HCT116 (cell line): ENCODE measurements at regions not wholly inside any gene's neighbourhood (a gene's known extent, or its start where the extent isn't known, plus 50 kb on each side); places are given as distances from the start of the nearest gene placed in this dataset.

Source experiments
- ATAC-seq: fragments of 200-7000 bp; cut with Tn5 transposase; 2 replicates; pipeline ENCODE4 v1.9.1; 2020; ENCODE audit warnings: mild to moderate bottlenecking, moderate library complexity
- BruUV-seq: library from RNA; stranded (reverse); fragments of 400-500 nt; replicated peaks from 2 replicates; lab custom pipeline; 2021; lab: Mats Ljungman, UMichigan
- CTCF ChIA-PET: fragments of 300-600 bp; sonication (Branson Sonifier 250); formaldehyde crosslinking; loops from one replicate; lab custom pipeline; 2021; ENCODE audit warnings: antibody characterized with exemption; lab: Charles Lee
- POLR2A ChIA-PET: fragments of 300-600, 350-600 bp; sonication (Branson Sonifier 250); formaldehyde crosslinking; loops from one replicate; lab custom pipeline; 2021; ENCODE audit warnings: antibody characterized with exemption; lab: Charles Lee
- RAD21 ChIA-PET, 2 experiments: fragments of 300-600 bp; sonication (Branson Sonifier 250); formaldehyde crosslinking; loops; one replicate each; lab custom pipeline; 2023; ENCODE audit warnings: low total read pairs in 2 of 2; ENCODE audit not compliant: uncharacterized antibody in 2 of 2, unreplicated experiment in 2 of 2, low non-redundant PET in 1 of 2; lab: Charles Lee
- DNase-seq: peaks from one replicate; pipeline ENCODE4 v3.0.0-alpha.2; 2010; ENCODE audit warnings: low read depth, low spot score
- H2AFZ ChIP-seq: fragments of 200-600 bp; shearing (Covaris generic), sonication (generic); 2 replicates; pipeline ENCODE4 v1.6.1; 2017; ENCODE audit warnings: low read depth, mixed run types, mixed read lengths, antibody characterized with exemption, low read length; ENCODE audit not compliant: poor library complexity, severe bottlenecking
- H3K27ac ChIP-seq: 2 replicates; pipeline ENCODE4 v1.5.1; 2012; ENCODE audit warnings: low read depth, low read length
- H3K27me3 ChIP-seq: fragments of 200-600 bp; sonication (generic); 2 replicates; pipeline ENCODE4 v1.6.1; 2016; ENCODE audit warnings: mixed run types, low read length, mixed read lengths; ENCODE audit not compliant: insufficient read depth
- H3K36me3 ChIP-seq, 2 experiments: fragments of 200-500 bp in 1 of 2; fragments of 200-600 bp in 1 of 2; sonication (Bioruptor generic) in 1 of 2; sonication (generic) in 1 of 2; 2 replicates each; pipeline versions ENCODE4 v1.5.1 to v1.6.1; 2014 to 2016; ENCODE audit warnings: low read length in 2 of 2, inconsistent platforms in 1 of 2, mixed read lengths in 1 of 2, mixed run types in 1 of 2; ENCODE audit not compliant: insufficient read depth in 2 of 2, control insufficient read depth in 1 of 2
- H3K4me1 ChIP-seq, 2 experiments: fragments of 200-600 bp in 1 of 2; sonication (generic) in 1 of 2; 2 replicates each; pipeline versions ENCODE4 v1.5.1 to v1.6.1; 2012 to 2017; ENCODE audit warnings: low read length in 2 of 2, inconsistent platforms in 1 of 2, mild to moderate bottlenecking in 1 of 2, mixed read lengths in 1 of 2, mixed run types in 1 of 2, moderate library complexity in 1 of 2; ENCODE audit not compliant: insufficient read depth in 2 of 2, control insufficient read depth in 1 of 2
- H3K4me2 ChIP-seq: fragments of 200-600 bp; sonication (generic); 2 replicates; pipeline ENCODE4 v1.6.1; 2017; ENCODE audit warnings: mixed run types, low read length, mixed read lengths
- H3K4me3 ChIP-seq, 2 experiments: fragments of 200-600 bp in 1 of 2; sonication (generic) in 1 of 2; replicated peaks in 1 of 2; 2 replicates each; pipeline ENCODE4 v1.5.1; 2011 to 2016; ENCODE audit warnings: low read length in 2 of 2, control low read depth in 1 of 2, low read depth in 1 of 2, mild to moderate bottlenecking in 1 of 2, mixed read lengths in 1 of 2, mixed run types in 1 of 2
- H3K79me2 ChIP-seq: fragments of 200-600 bp; sonication (generic); 2 replicates; pipeline ENCODE4 v1.6.1; 2017; ENCODE audit warnings: mild to moderate bottlenecking, mixed run types, low read length, moderate library complexity, mixed read lengths; ENCODE audit not compliant: insufficient read depth
- H3K9ac ChIP-seq: fragments of 200-600 bp; sonication (generic); 2 replicates; pipeline ENCODE4 v1.6.1; 2016; ENCODE audit warnings: low read length, mixed read lengths
- H3K9me2 ChIP-seq: fragments of 200-600 bp; sonication (generic), shearing (Covaris generic); 2 replicates; pipeline ENCODE4 v1.6.1; 2017; ENCODE audit warnings: mixed run types, mild to moderate bottlenecking, moderate library complexity; ENCODE audit not compliant: insufficient read depth
- H3K9me3 ChIP-seq, 2 experiments: fragments of 200-500 bp in 1 of 2; fragments of 200-600 bp in 1 of 2; sonication (Bioruptor generic) in 1 of 2; sonication (generic) in 1 of 2; 2 replicates each; pipeline ENCODE4 v1.6.1; 2014 to 2017; ENCODE audit warnings: low read length in 2 of 2, mixed read lengths in 2 of 2, inconsistent platforms in 1 of 2, low read depth in 1 of 2, mild to moderate bottlenecking in 1 of 2, mixed run types in 1 of 2, moderate library complexity in 1 of 2; ENCODE audit not compliant: control insufficient read depth in 1 of 2, insufficient read depth in 1 of 2
- H4K20me1 ChIP-seq: fragments of 200-600 bp; sonication (generic), shearing (Covaris generic); 2 replicates; pipeline ENCODE4 v1.6.1; 2017; ENCODE audit warnings: mixed run types, mild to moderate bottlenecking, moderate library complexity; ENCODE audit not compliant: insufficient read depth
- intact Hi-C: fragments of 100-400 bp; cut with micrococcal nuclease; formaldehyde crosslinking; loops from 2 replicates; pipeline ENCODE4 v1.10.0; 2022
- TF ChIP-seq, protein P1 (sequence below), 3 experiments: fragments of 200-600 bp in 1 of 3; sonication (generic) in 1 of 3; IDR thresholded peaks in 2 of 3; conservative IDR thresholded peaks in 1 of 3; 2 replicates each; pipeline ENCODE4 v1.5.1; 2012 to 2017; ENCODE audit warnings: low read depth in 2 of 3, low read length in 2 of 3, antibody characterized with exemption in 1 of 3, borderline replicate concordance in 1 of 3, control low read depth in 1 of 3, mild to moderate bottlenecking in 1 of 3, mixed read lengths in 1 of 3, mixed run types in 1 of 3, moderate library complexity in 1 of 3; ENCODE audit not compliant: insufficient read depth in 1 of 3
- TF ChIP-seq, protein P2 (sequence below): IDR thresholded peaks from 2 replicates; pipeline ENCODE4 v1.6.1; 2012; ENCODE audit warnings: low read depth

DNA sequence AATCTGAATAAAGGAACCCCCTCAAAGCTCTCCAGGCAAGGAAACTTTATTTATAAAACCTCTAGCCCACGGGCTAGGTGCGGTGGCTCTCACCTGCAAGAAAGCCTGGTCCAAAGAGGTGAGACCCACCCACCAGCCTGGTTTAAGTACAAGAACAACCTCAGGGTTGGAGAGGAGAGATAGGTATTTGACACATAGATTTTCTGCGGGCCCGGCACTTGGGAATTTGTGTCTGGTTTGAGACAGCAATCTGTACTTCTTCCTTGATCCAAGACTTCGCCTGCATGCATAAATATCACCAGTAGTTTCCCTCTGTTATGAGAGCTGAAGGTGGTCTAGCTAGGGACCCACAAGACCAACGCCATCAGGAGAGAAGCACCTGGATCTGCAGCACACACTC, 73.2 kb upstream of the CAPRIN1 start:
- Histone ChIP-seq H3K27ac (no peak overlapping the region), H3K36me3 (no peaks in the 10 kb centered on the region), H2AFZ (no peak overlapping the region), H3K4me3 (no peak overlapping the region), H3K9ac (no peak overlapping the region), H3K4me1 (peaks cover 6 to 7% of the 10 kb centered on the region in 2 experiments), H4K20me1 (no peaks in the 10 kb centered on the region), H3K79me2 (no peaks in the 10 kb centered on the region), H3K9me2 (no peaks in the 10 kb centered on the region), H3K9me3 (no peaks in the 10 kb centered on the region), H3K27me3 (no peaks in the 10 kb centered on the region), H3K4me2 (no peak overlapping the region)
- TF ChIP-seq, protein P1, sequence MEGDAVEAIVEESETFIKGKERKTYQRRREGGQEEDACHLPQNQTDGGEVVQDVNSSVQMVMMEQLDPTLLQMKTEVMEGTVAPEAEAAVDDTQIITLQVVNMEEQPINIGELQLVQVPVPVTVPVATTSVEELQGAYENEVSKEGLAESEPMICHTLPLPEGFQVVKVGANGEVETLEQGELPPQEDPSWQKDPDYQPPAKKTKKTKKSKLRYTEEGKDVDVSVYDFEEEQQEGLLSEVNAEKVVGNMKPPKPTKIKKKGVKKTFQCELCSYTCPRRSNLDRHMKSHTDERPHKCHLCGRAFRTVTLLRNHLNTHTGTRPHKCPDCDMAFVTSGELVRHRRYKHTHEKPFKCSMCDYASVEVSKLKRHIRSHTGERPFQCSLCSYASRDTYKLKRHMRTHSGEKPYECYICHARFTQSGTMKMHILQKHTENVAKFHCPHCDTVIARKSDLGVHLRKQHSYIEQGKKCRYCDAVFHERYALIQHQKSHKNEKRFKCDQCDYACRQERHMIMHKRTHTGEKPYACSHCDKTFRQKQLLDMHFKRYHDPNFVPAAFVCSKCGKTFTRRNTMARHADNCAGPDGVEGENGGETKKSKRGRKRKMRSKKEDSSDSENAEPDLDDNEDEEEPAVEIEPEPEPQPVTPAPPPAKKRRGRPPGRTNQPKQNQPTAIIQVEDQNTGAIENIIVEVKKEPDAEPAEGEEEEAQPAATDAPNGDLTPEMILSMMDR (IDR thresholded peaks at IDR 0.05 in 2 of 3, conservative IDR thresholded peaks at IDR 0.05 in 1 of 3; ENCODE audit: borderline replicate concordance in 1 of 3, insufficient read depth in 1 of 3, low read depth in 2 of 3, low read length in 2 of 3): no peak
- TF ChIP-seq, protein P2, sequence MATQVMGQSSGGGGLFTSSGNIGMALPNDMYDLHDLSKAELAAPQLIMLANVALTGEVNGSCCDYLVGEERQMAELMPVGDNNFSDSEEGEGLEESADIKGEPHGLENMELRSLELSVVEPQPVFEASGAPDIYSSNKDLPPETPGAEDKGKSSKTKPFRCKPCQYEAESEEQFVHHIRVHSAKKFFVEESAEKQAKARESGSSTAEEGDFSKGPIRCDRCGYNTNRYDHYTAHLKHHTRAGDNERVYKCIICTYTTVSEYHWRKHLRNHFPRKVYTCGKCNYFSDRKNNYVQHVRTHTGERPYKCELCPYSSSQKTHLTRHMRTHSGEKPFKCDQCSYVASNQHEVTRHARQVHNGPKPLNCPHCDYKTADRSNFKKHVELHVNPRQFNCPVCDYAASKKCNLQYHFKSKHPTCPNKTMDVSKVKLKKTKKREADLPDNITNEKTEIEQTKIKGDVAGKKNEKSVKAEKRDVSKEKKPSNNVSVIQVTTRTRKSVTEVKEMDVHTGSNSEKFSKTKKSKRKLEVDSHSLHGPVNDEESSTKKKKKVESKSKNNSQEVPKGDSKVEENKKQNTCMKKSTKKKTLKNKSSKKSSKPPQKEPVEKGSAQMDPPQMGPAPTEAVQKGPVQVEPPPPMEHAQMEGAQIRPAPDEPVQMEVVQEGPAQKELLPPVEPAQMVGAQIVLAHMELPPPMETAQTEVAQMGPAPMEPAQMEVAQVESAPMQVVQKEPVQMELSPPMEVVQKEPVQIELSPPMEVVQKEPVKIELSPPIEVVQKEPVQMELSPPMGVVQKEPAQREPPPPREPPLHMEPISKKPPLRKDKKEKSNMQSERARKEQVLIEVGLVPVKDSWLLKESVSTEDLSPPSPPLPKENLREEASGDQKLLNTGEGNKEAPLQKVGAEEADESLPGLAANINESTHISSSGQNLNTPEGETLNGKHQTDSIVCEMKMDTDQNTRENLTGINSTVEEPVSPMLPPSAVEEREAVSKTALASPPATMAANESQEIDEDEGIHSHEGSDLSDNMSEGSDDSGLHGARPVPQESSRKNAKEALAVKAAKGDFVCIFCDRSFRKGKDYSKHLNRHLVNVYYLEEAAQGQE: no peak
- no TSS peak for BruUV-seq
- CTCF ChIA-PET: interaction anchor here (3.1 kb wide), 1 partner anchor 9 kb away, joined by 18 read pairs; no protein-coding TSS in a partner anchor
- RAD21 ChIA-PET: no interaction called here
- intact Hi-C loops: no loop called here
- DNase-seq (no peak), ATAC-seq (no peak)
- POLR2A ChIA-PET: no interaction called here
